Brain microvascular endothelial cell (primary cell): ENCODE measurements at regions not wholly inside any gene's neighbourhood (a gene's known extent, or its start where the extent isn't known, plus 50 kb on each side); places are given as distances from the start of the nearest gene placed in this dataset.

Experiments used
- DNase-seq: peaks from one replicate; pipeline ENCODE4 v3.0.0-alpha.2; 2020
- H3K27ac ChIP-seq: fragments of 250-450 bp; sonication (Bioruptor Pico); 2 replicates; pipeline ENCODE4 v1.5.1; 2020; ENCODE audit warnings: mild to moderate bottlenecking, moderate library complexity
- H3K27me3 ChIP-seq: fragments of 250-450 bp; sonication (Bioruptor Pico); replicated peaks from 2 replicates; pipeline ENCODE4 v1.5.1; 2020; ENCODE audit warnings: mild to moderate bottlenecking
- H3K36me3 ChIP-seq: fragments of 250-450 bp; sonication (Bioruptor Pico); replicated peaks from 2 replicates; pipeline ENCODE4 v1.5.1; 2020; ENCODE audit warnings: mild to moderate bottlenecking
- H3K4me3 ChIP-seq: 2 replicates; pipeline ENCODE4 v1.5.1; 2011; ENCODE audit warnings: low read depth, mild to moderate bottlenecking, control low read depth, low read length, moderate library complexity
- CTCF ChIP-seq: IDR thresholded peaks from 2 replicates; pipeline ENCODE4 v1.5.1; 2011; ENCODE audit warnings: low read depth, mild to moderate bottlenecking, moderate library complexity, low read length, control low read depth, inconsistent platforms; ENCODE audit errors: missing control alignments
- in situ Hi-C: cut with HindIII; loops from 2 replicates; pipeline ENCODE4 v1.10.0; 2017; ENCODE audit warnings: low sequenced_read_pairs, low pct_ligation_motif_present

GRCh38 chr18:30334781-30335180 lies 707.8 kb downstream of the DSC3 start:
- in situ Hi-C loops: no loop called here
- Histone ChIP-seq H3K27me3 (no peaks in the 10 kb centered on the region), H3K4me3 (no peak overlapping the region), H3K27ac (no peak overlapping the region), H3K36me3 (no peaks in the 10 kb centered on the region)
- no peak for DNase-seq
- no peak for TF ChIP-seq CTCF

GRCh38 chr18:30333310-30333709 lies 709.2 kb downstream of the DSC3 start:
- no peaks in the 10 kb centered on the region for H3K27me3 ChIP-seq
- no peaks in the 10 kb centered on the region for H3K36me3 ChIP-seq
- no peak for TF ChIP-seq CTCF
- H3K27ac ChIP-seq: no peak overlapping the region
- no peak overlapping the region for H3K4me3 ChIP-seq
- in situ Hi-C loops: no loop called here
- DNase-seq: no peak

- no peaks in the 10 kb centered on the region for H3K27me3 ChIP-seq
These were observed 713.7 kb downstream of the DSC3 start for GRCh38 chr18:30328839-30329238.

GRCh38 chr18:30302181-30302580 lies 740.4 kb downstream of the DSC3 start:
- in situ Hi-C loops: no loop called here
- Histone ChIP-seq H3K27ac (no peak overlapping the region), H3K36me3 (no peaks in the 10 kb centered on the region), H3K4me3 (no peak overlapping the region), H3K27me3 (no peaks in the 10 kb centered on the region)
- no peak for TF ChIP-seq CTCF
- no peak for DNase-seq

More at GRCh38 chr18:30328839-30329238, 713.7 kb downstream of the DSC3 start:
- no peak for DNase-seq
- H3K27ac ChIP-seq: no peak overlapping the region
- no peak for TF ChIP-seq CTCF
- no peak overlapping the region for H3K4me3 ChIP-seq
- H3K36me3 ChIP-seq: no peaks in the 10 kb centered on the region
- in situ Hi-C loops: no loop called here

GRCh38 chr18:30298769-30299168 lies 743.8 kb downstream of the DSC3 start:
- DNase-seq: no peak
- in situ Hi-C loops: no loop called here
- H3K27ac ChIP-seq: no peak overlapping the region
- H3K4me3 ChIP-seq: no peak overlapping the region
- no peaks in the 10 kb centered on the region for H3K27me3 ChIP-seq
- no peak for TF ChIP-seq CTCF
- no peaks in the 10 kb centered on the region for H3K36me3 ChIP-seq

- no peak for TF ChIP-seq CTCF
These were observed 753.7 kb downstream of the DSC3 start for GRCh38 chr18:30288662-30289414.

More at GRCh38 chr18:30288662-30289414, 753.7 kb downstream of the DSC3 start:
- in situ Hi-C loops: no loop called here
- no peaks in the 10 kb centered on the region for H3K27me3 ChIP-seq
- H3K36me3 ChIP-seq: no peaks in the 10 kb centered on the region
- H3K27ac ChIP-seq: no peak overlapping the region
- no peak for DNase-seq
- no peak overlapping the region for H3K4me3 ChIP-seq
